AG09309 (cell line): ENCODE measurements at regions not wholly inside any gene's neighbourhood (a gene's known extent, or its start where the extent isn't known, plus 50 kb on each side); places are given as distances from the start of the nearest gene placed in this dataset.
"Not testable (repeated sequence)": the region's sequence is repeated elsewhere in the genome, so short reads cannot be mapped to it uniquely, and the experiment has no call there.

Experiments used
- DNase-seq: peaks from one replicate; pipeline ENCODE4 v3.0.0-alpha.2; 2010; ENCODE audit warnings: low read depth
- H3K4me3 ChIP-seq: 2 replicates; pipeline ENCODE4 v1.5.1; 2011; ENCODE audit warnings: mild to moderate bottlenecking, low read depth, low read length, moderate library complexity; ENCODE audit not compliant: control insufficient read depth
- CTCF ChIP-seq: IDR thresholded peaks from 2 replicates; pipeline ENCODE4 v1.5.1; 2011; ENCODE audit warnings: mild to moderate bottlenecking, low read depth, low read length, inconsistent platforms; ENCODE audit not compliant: insufficient read depth, control insufficient read depth; ENCODE audit errors: missing control alignments

- TF ChIP-seq CTCF: no peak
- peak; percentile 10 for DNase-seq
- H3K4me3 ChIP-seq: no peak overlapping the region
Measured at GRCh38 chr3:152909180-152909883, 74.4 kb downstream of the P2RY1 start.

- TF ChIP-seq CTCF: no peak
- H3K4me3 ChIP-seq: no peak overlapping the region
- DNase-seq: no peak
Measured at GRCh38 chr3:152910211-152910610, 75.3 kb downstream of the P2RY1 start.

- TF ChIP-seq CTCF: no peak
- H3K4me3 ChIP-seq: no peak overlapping the region
Measured at GRCh38 chr3:152910966-152911365, 76.0 kb downstream of the P2RY1 start.

GRCh38 chr3:152914743-152915142 lies 79.8 kb downstream of the P2RY1 start:
- not testable (repeated sequence) for DNase-seq, H3K4me3 ChIP-seq

More at GRCh38 chr3:152910966-152911365, 76.0 kb downstream of the P2RY1 start:
- DNase-seq: no peak

GRCh38 chr3:152915695-152916094 lies 80.8 kb downstream of the P2RY1 start:
- DNase-seq: no peak
- TF ChIP-seq CTCF: no peak
- no peak overlapping the region for H3K4me3 ChIP-seq

- DNase-seq: no peak
- H3K4me3 ChIP-seq: no peak overlapping the region
- no peak for TF ChIP-seq CTCF
Measured at GRCh38 chr3:152916753-152917279, 81.9 kb downstream of the P2RY1 start.

GRCh38 chr3:152921351-152921750 lies 86.4 kb downstream of the P2RY1 start:
- no peak overlapping the region for H3K4me3 ChIP-seq
- DNase-seq: no peak
- TF ChIP-seq CTCF: no peak
